CD4-positive, alpha-beta memory T cell (primary cell): ENCODE measurements at regions not wholly inside any gene's neighbourhood (a gene's known extent, or its start where the extent isn't known, plus 50 kb on each side); places are given as distances from the start of the nearest gene placed in this dataset.

Source experiments
- CTCF ChIA-PET: fragments of 350-600 bp; sonication (Branson Sonifier 250); formaldehyde crosslinking; loops from one replicate; lab custom pipeline; 2021; ENCODE audit warnings: inconsistent platforms; ENCODE audit not compliant: partially characterized antibody; lab: Charles Lee
- POLR2A ChIA-PET: fragments of 350-600 bp; sonication (Branson Sonifier 250); formaldehyde crosslinking; loops from one replicate; lab custom pipeline; 2021; ENCODE audit not compliant: partially characterized antibody; lab: Charles Lee
- DNase-seq, 5 donors: peaks; one replicate each; pipeline versions ENCODE4 v3.0.0 to v3.0.0-alpha.2; 2020 to 2022; ENCODE audit warnings: mixed read lengths in 1 of 5
- H3K27ac ChIP-seq: one replicate; pipeline ENCODE4 v1.7.0; 2013; ENCODE audit warnings: low read depth, low read length
- H3K27me3 ChIP-seq: 2 replicates; pipeline ENCODE4 v1.7.0; 2013; ENCODE audit warnings: mild to moderate bottlenecking, low read length, moderate library complexity; ENCODE audit not compliant: insufficient read depth
- H3K36me3 ChIP-seq: 2 replicates; pipeline ENCODE4 v1.7.0; 2013; ENCODE audit warnings: mild to moderate bottlenecking, low read length, moderate library complexity; ENCODE audit not compliant: insufficient read depth
- H3K4me1 ChIP-seq: 2 replicates; pipeline ENCODE4 v1.7.0; 2013; ENCODE audit warnings: mild to moderate bottlenecking, low read length, moderate library complexity; ENCODE audit not compliant: insufficient read depth
- H3K4me3 ChIP-seq, 2 donors: one replicate each; pipeline ENCODE4 v1.7.0; 2013; ENCODE audit warnings: low read length in 2 of 2, mild to moderate bottlenecking in 1 of 2
- H3K9me3 ChIP-seq, 2 donors: one replicate each; pipeline ENCODE4 v1.7.0; 2013; ENCODE audit warnings: low read length in 2 of 2, control low read depth in 1 of 2; ENCODE audit not compliant: control insufficient read depth in 1 of 2
- H3K27ac Mint-ChIP-seq, 7 donors: one replicate each; pipeline ENCODE4 v1.8.0; 2020 to 2021; ENCODE audit warnings: mixed read lengths in 7 of 7, mild to moderate bottlenecking in 6 of 7, inconsistent platforms in 3 of 7, moderate library complexity in 3 of 7
- H3K27me3 Mint-ChIP-seq, 2 donors: one replicate each; pipeline ENCODE4 v1.8.0; 2020 to 2021; ENCODE audit warnings: mixed read lengths in 2 of 2
- H3K36me3 Mint-ChIP-seq, 2 donors: one replicate each; pipeline ENCODE4 v1.8.0; 2020 to 2021; ENCODE audit warnings: mixed read lengths in 2 of 2, inconsistent platforms in 1 of 2, mild to moderate bottlenecking in 1 of 2
- H3K4me1 Mint-ChIP-seq, 4 donors: one replicate each; pipeline ENCODE4 v1.8.0; 2020 to 2021; ENCODE audit warnings: mixed read lengths in 4 of 4, mild to moderate bottlenecking in 1 of 4
- H3K4me3 Mint-ChIP-seq, 8 donors: one replicate each; pipeline ENCODE4 v1.8.0; 2020 to 2021; ENCODE audit warnings: mixed read lengths in 8 of 8, mild to moderate bottlenecking in 7 of 8, moderate library complexity in 6 of 8, inconsistent platforms in 3 of 8
- H3K9me3 Mint-ChIP-seq, 8 donors: one replicate each; pipeline ENCODE4 v1.8.0; 2020 to 2021; ENCODE audit warnings: mixed read lengths in 8 of 8, mild to moderate bottlenecking in 5 of 8, inconsistent platforms in 3 of 8, moderate library complexity in 1 of 8
- intact Hi-C: fragments of 100-400 bp; cut with micrococcal nuclease; formaldehyde crosslinking; loops from one replicate; pipeline ENCODE4 v1.15.1; 2023

DNA sequence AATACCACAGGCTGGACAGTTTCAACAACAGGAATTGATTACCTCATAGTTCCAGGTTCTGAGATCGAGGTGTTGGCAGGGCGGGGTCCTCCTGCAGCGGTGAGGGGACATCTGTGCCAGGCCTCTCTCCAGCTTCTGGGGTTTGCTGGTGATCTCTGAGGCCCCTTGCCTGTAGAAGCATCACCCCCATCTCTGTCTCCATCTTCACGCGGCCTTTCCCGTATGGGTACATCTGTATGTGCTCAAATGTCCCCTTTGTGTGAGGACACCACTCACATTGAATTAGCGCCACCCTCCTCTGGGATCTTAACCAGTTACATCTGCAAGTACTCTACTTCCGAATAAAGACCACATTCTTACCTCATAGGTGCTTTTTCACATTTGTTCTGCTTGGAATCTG is 1029.9 kb downstream of the BRD1 start:
- Histone ChIP-seq H3K9me3 (no peaks in the 10 kb centered on the region), H3K4me1 (no peaks in the 10 kb centered on the region), H3K27me3 (no peaks in the 10 kb centered on the region), H3K4me3 (no peak overlapping the region), H3K27ac (no peak overlapping the region), H3K36me3 (no peaks in the 10 kb centered on the region)
- CTCF ChIA-PET: no interaction called here
- Mint-ChIP-seq H3K9me3 (peaks cover 0 to 4% (median 0%) of the 10 kb centered on the region in 8 donors), H3K4me3 (no peak overlapping the region), H3K36me3 (no peaks in the 10 kb centered on the region), H3K4me1 (no peaks in the 10 kb centered on the region), H3K27ac (no peak overlapping the region), H3K27me3 (peaks cover 0 to 2% of the 10 kb centered on the region in 2 donors)
- no peak for DNase-seq
- intact Hi-C loops: no loop called here
- POLR2A ChIA-PET: no interaction called here

DNA sequence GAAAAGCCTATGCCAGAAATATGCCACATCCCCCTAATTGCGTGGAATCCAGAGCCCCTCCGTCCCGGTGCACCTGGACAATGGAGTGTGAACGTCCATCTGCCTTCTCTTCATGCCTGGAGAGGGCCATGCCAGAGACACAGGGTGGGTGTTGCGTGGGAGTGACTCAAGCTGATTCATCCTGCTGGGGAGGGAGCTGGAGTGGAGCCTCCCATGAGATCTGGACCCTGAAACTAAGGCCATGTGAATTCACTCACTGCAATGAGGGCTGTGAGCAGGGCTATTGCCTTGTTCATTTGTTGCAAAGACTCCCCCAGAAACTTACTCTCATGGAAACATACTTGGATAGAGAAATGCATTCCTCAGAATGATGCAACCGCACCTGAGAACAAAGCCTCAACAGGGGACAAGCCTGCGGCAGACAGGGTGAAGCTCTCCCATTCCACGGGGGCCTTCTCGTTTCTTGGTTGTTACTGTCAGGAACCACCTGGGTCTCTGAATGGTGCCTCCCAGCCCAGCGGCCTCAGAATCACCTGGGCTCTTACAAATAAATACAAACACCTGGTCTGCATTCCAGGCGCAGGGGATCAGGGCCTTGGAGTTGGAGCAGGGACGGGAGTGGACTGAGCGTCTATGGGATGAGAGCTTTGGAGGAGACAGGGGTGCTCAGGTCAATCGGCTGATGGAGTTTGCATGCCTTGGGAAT is 1031.2 kb downstream of the BRD1 start:
- Histone ChIP-seq H3K4me3 (no peak overlapping the region), H3K36me3 (no peaks in the 10 kb centered on the region), H3K27ac (no peak overlapping the region), H3K9me3 (no peaks in the 10 kb centered on the region), H3K27me3 (no peaks in the 10 kb centered on the region), H3K4me1 (no peaks in the 10 kb centered on the region)
- Mint-ChIP-seq H3K4me3 (no peak overlapping the region), H3K36me3 (no peaks in the 10 kb centered on the region), H3K27me3 (peaks cover 0 to 2% of the 10 kb centered on the region in 2 donors), H3K4me1 (no peaks in the 10 kb centered on the region), H3K27ac (no peak overlapping the region), H3K9me3 (peaks cover 0 to 4% (median 0%) of the 10 kb centered on the region in 8 donors)
- intact Hi-C loops: no loop called here
- DNase-seq: no peak
- POLR2A ChIA-PET: no interaction called here
- CTCF ChIA-PET: no interaction called here

DNA sequence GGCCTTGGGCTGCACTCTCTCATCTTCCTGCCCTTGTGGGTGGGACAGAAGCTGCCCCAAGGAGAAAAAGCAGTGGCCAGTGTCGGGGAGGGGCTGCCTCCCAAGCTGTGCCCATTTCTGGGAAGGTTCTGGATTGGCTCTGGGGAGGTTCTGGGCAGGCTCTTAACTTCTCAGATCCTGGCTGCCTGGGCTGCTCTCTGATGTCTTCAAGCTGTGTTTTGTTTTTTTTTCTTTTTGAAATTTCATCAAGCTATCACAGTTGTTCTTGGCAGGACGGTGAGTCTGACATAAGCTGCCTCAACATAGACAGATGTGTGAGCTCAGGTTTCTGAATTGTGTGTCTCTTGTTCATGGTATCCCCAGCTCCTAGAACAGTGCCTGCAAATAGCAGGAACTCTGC is 1032.0 kb downstream of the BRD1 start:
- H3K36me3 Mint-ChIP-seq: no peaks in the 10 kb centered on the region
- CTCF ChIA-PET: no interaction called here

DNA sequence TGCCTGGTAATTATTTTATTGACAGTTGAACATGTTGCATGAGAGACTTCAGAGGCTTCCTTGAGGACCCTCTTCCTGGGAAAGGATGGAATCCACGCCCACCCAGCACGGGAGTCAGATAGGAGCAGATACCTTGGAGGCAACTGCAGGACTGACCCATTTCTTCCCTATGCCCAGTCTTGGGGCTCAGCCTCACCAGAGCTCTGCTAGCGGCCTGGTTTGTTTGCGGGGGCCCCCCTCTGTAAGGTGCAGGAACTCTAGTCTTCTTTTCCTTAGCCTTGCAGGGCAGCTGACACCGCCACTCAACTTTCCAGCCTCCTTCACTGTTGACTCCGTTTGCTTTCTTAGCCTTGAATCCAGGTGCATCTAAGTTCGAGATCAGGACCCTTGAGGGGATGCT is 1032.8 kb downstream of the BRD1 start:
- no peak for DNase-seq
- no peaks in the 10 kb centered on the region for H3K36me3 Mint-ChIP-seq
- ChIA-PET CTCF (no interaction called here), POLR2A (no interaction called here)
- H3K27me3 Mint-ChIP-seq: peaks cover 2 to 4% of the 10 kb centered on the region in 2 donors
- Histone ChIP-seq H3K36me3 (no peaks in the 10 kb centered on the region), H3K27ac (no peak overlapping the region), H3K4me1 (no peaks in the 10 kb centered on the region), H3K9me3 (no peaks in the 10 kb centered on the region), H3K27me3 (no peaks in the 10 kb centered on the region), H3K4me3 (no peak overlapping the region)
- no peak overlapping the region for H3K27ac Mint-ChIP-seq
- intact Hi-C loops: no loop called here
- peaks cover 0 to 5% (median 0%) of the 10 kb centered on the region in 8 donors for H3K9me3 Mint-ChIP-seq
- no peaks in the 10 kb centered on the region for H3K4me1 Mint-ChIP-seq
- no peak overlapping the region for H3K4me3 Mint-ChIP-seq

More for the DNA sequence above, 1032.0 kb downstream of the BRD1 start:
- intact Hi-C loops: no loop called here
- POLR2A ChIA-PET: no interaction called here
- Mint-ChIP-seq H3K4me1 (no peaks in the 10 kb centered on the region), H3K27me3 (peaks cover 2 to 4% of the 10 kb centered on the region in 2 donors), H3K27ac (no peak overlapping the region), H3K9me3 (peaks cover 0 to 5% (median 0%) of the 10 kb centered on the region in 8 donors), H3K4me3 (no peak overlapping the region)
- Histone ChIP-seq H3K36me3 (no peaks in the 10 kb centered on the region), H3K4me1 (no peaks in the 10 kb centered on the region), H3K27ac (no peak overlapping the region), H3K4me3 (no peak overlapping the region), H3K27me3 (no peaks in the 10 kb centered on the region), H3K9me3 (no peaks in the 10 kb centered on the region)
- DNase-seq: no peak

DNA sequence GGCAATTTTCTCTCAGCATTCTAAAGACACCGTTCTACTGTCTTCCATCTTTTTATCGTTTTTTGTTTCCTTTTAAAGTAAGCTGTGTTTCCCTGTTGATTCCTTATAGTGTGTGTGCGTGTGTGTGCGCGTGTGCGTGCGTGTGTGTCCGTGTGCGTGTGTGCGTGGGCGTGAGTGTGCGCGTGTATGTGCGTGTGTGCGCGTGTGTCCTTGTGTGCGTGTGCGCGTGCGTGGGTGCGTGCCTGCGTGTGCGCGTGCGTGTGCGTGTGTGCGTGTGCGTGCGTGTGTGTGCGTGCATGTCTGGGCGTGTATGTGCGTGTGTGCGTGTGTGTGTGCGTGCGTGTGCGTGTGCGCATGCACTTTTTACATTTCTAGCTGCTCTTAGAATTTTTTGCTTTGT is 1033.7 kb downstream of the BRD1 start:
- peaks cover 2 to 4% of the 10 kb centered on the region in 2 donors for H3K27me3 Mint-ChIP-seq
- peaks cover 0 to 5% (median 0%) of the 10 kb centered on the region in 8 donors for H3K9me3 Mint-ChIP-seq
- DNase-seq: no peak
- H3K4me3 ChIP-seq: no peak overlapping the region
- no peak overlapping the region for H3K4me3 Mint-ChIP-seq
- H3K27me3 ChIP-seq: no peaks in the 10 kb centered on the region
- H3K4me1 Mint-ChIP-seq: no peaks in the 10 kb centered on the region
- H3K4me1 ChIP-seq: no peaks in the 10 kb centered on the region
- no peak overlapping the region for H3K27ac Mint-ChIP-seq
- intact Hi-C loops: no loop called here
- no peaks in the 10 kb centered on the region for H3K36me3 ChIP-seq
- H3K36me3 Mint-ChIP-seq: no peaks in the 10 kb centered on the region
- no peaks in the 10 kb centered on the region for H3K9me3 ChIP-seq
- H3K27ac ChIP-seq: no peak overlapping the region
- ChIA-PET CTCF (no interaction called here), POLR2A (no interaction called here)

DNA sequence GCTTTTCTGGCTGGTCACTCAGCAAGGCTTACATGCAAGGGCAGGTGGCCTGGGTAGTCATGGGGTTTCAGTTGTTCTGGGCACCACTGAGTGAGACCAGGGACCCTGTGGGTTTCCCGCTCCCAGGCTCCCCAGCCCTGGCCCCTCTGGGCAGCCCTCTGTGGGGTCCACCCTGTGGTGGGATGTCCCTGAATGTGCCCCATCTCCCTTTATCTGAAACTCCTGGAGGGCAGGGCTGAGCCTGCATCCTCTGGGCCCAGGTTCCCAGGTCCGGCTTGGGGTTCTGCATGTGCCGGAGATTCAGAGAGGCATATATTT is 1041.0 kb downstream of the BRD1 start:
- DNase-seq: no peak
- ChIA-PET CTCF (no interaction called here), POLR2A (no interaction called here)

DNA sequence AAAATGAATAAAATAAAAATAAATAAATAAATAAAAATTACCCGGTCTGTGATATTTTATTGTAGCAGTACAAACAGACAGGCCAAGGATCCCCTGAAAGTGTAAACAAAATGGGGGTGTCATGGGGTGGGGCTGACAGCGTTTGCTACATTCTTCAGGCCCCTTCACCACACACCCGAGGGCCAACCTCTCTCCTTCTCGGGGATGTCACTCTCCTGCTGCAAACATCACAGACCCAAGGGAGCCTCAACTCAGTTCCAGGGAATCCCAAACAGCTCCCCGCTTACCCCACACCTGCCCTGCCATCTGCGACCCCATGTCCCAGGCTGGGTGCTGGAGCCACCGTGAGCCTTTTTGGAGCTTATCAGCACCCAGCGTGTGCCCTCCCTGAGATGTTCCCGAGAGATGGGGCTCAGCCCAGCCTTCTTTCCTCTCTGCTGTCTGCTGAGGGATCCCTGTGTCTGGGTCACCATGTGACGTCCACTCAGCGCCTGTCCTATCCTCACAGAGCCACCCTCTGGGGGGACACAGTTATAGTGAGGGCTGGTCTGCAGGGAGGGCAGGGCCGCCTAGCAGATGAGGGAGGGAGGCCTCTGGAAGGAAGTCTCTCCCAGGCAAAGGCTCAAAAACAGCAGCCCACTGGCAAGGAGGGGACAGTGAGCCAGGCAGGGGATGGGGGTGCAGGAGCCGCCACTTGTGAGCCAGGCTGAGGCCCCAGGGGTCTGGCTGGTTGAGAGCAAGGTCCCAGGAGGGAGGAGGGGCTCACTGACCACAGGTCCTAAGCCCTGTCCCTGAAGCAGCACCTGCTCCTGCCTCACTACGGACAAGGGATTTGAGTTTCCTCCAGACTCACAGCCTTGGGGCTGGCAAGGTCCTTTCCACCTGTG is 1041.6 kb downstream of the BRD1 start:
- Histone ChIP-seq H3K27ac (no peak overlapping the region), H3K4me3 (no peak overlapping the region), H3K9me3 (no peaks in the 10 kb centered on the region), H3K4me1 (no peaks in the 10 kb centered on the region), H3K36me3 (no peaks in the 10 kb centered on the region), H3K27me3 (no peaks in the 10 kb centered on the region)
- no peak for DNase-seq
- Mint-ChIP-seq H3K4me1 (no peaks in the 10 kb centered on the region), H3K27ac (no peak overlapping the region), H3K9me3 (no peaks in the 10 kb centered on the region), H3K27me3 (peaks cover 0 to 2% of the 10 kb centered on the region in 2 donors), H3K36me3 (no peaks in the 10 kb centered on the region), H3K4me3 (no peak overlapping the region)
- CTCF ChIA-PET: no interaction called here
- intact Hi-C loops: no loop called here
- POLR2A ChIA-PET: no interaction called here

More for the DNA sequence above, 1041.0 kb downstream of the BRD1 start:
- no peaks in the 10 kb centered on the region for H3K4me1 ChIP-seq
- intact Hi-C loops: no loop called here
- no peak overlapping the region for H3K4me3 ChIP-seq
- no peaks in the 10 kb centered on the region for H3K9me3 ChIP-seq
- Mint-ChIP-seq H3K4me3 (no peak overlapping the region), H3K9me3 (peaks cover 0 to 3% (median 0%) of the 10 kb centered on the region in 8 donors), H3K36me3 (no peaks in the 10 kb centered on the region), H3K27ac (no peak overlapping the region), H3K4me1 (no peaks in the 10 kb centered on the region), H3K27me3 (peaks cover 0 to 5% of the 10 kb centered on the region in 2 donors)
- H3K27ac ChIP-seq: no peak overlapping the region
- no peaks in the 10 kb centered on the region for H3K27me3 ChIP-seq
- H3K36me3 ChIP-seq: no peaks in the 10 kb centered on the region
